ENCODE measurements at regions not wholly inside any gene's neighbourhood (a gene's known extent, or its start where the extent isn't known, plus 50 kb on each side); places are given as distances from the start of the nearest gene placed in this dataset.
"Not testable (repeated sequence)": the region's sequence is repeated elsewhere in the genome, so short reads cannot be mapped to it uniquely, and the experiment has no call there.

- POLR2A ChIA-PET: no interaction called here
These were observed 192.7 kb upstream of the STS start for GRCh38 chrX:6954836-6955235.

GRCh38 chrX:6946168-6946567 is 201.3 kb upstream of the STS start:
- H3K4me3 Mint-ChIP-seq: no peak overlapping the region
- no peak for DNase-seq
- no peak overlapping the region for H3K27ac Mint-ChIP-seq
- no peaks in the 10 kb centered on the region for H3K27me3 Mint-ChIP-seq
- POLR2A ChIA-PET: no interaction called here
- no peaks in the 10 kb centered on the region for H3K36me3 Mint-ChIP-seq
- CTCF ChIA-PET: no interaction called here
- no peaks in the 10 kb centered on the region for H3K9me3 Mint-ChIP-seq
- H3K4me1 Mint-ChIP-seq (ENCODE audit: low read depth): no peaks in the 10 kb centered on the region
- intact Hi-C loops (cut with micrococcal nuclease): no loop called here

More at GRCh38 chrX:6954836-6955235, 192.7 kb upstream of the STS start:
- DNase-seq: no peak
- Mint-ChIP-seq H3K9me3 (no peaks in the 10 kb centered on the region), H3K36me3 (no peaks in the 10 kb centered on the region), H3K4me3 (no peak overlapping the region), H3K4me1 (ENCODE audit: low read depth) (no peaks in the 10 kb centered on the region), H3K27me3 (no peaks in the 10 kb centered on the region), H3K27ac (no peak overlapping the region)
- CTCF ChIA-PET: no interaction called here
- intact Hi-C loops (cut with micrococcal nuclease): no loop called here

- Mint-ChIP-seq H3K4me3 (no peak overlapping the region), H3K4me1 (ENCODE audit: low read depth) (no peaks in the 10 kb centered on the region)
These were observed 206.5 kb upstream of the STS start for GRCh38 chrX:6941041-6941440.

GRCh38 chrX:6932942-6933341 is 214.6 kb upstream of the STS start:
- CTCF ChIA-PET; H3K9me3 Mint-ChIP-seq; intact Hi-C loops (cut with micrococcal nuclease); H3K36me3 Mint-ChIP-seq; H3K27ac Mint-ChIP-seq; H3K27me3 Mint-ChIP-seq; H3K4me1 Mint-ChIP-seq (ENCODE audit: low read depth); DNase-seq; POLR2A ChIA-PET; H3K4me3 Mint-ChIP-seq: not testable (repeated sequence)

More at GRCh38 chrX:6941041-6941440, 206.5 kb upstream of the STS start:
- ChIA-PET CTCF (no interaction called here), POLR2A (no interaction called here)
- H3K9me3 Mint-ChIP-seq: no peaks in the 10 kb centered on the region
- no peak for DNase-seq
- no peak overlapping the region for H3K27ac Mint-ChIP-seq
- intact Hi-C loops (cut with micrococcal nuclease): no loop called here
- H3K36me3 Mint-ChIP-seq: no peaks in the 10 kb centered on the region
- H3K27me3 Mint-ChIP-seq: no peaks in the 10 kb centered on the region

- no peaks in the 10 kb centered on the region for H3K36me3 Mint-ChIP-seq
- CTCF ChIA-PET: no interaction called here
- POLR2A ChIA-PET: no interaction called here
- no peaks in the 10 kb centered on the region for H3K4me1 Mint-ChIP-seq (ENCODE audit: low read depth)
- no peaks in the 10 kb centered on the region for H3K27me3 Mint-ChIP-seq
- DNase-seq: no peak
- H3K4me3 Mint-ChIP-seq: no peak overlapping the region
- intact Hi-C loops (cut with micrococcal nuclease): no loop called here
- no peaks in the 10 kb centered on the region for H3K9me3 Mint-ChIP-seq
- H3K27ac Mint-ChIP-seq: no peak overlapping the region
These were observed 217.1 kb upstream of the STS start for GRCh38 chrX:6930307-6930849.

GRCh38 chrX:6924443-6925077 is 223.0 kb upstream of the STS start:
- Mint-ChIP-seq H3K4me1 (ENCODE audit: low read depth) (no peaks in the 10 kb centered on the region), H3K27ac (no peak overlapping the region), H3K9me3 (no peaks in the 10 kb centered on the region), H3K4me3 (no peak overlapping the region), H3K27me3 (no peaks in the 10 kb centered on the region), H3K36me3 (no peaks in the 10 kb centered on the region)
- DNase-seq: no peak
- intact Hi-C loops (cut with micrococcal nuclease): no loop called here
- POLR2A ChIA-PET: no interaction called here
- CTCF ChIA-PET: no interaction called here

- Mint-ChIP-seq H3K27ac (no peak overlapping the region), H3K4me1 (ENCODE audit: low read depth) (no peaks in the 10 kb centered on the region), H3K9me3 (no peaks in the 10 kb centered on the region), H3K36me3 (no peaks in the 10 kb centered on the region), H3K4me3 (no peak overlapping the region), H3K27me3 (no peaks in the 10 kb centered on the region)
- intact Hi-C loops (cut with micrococcal nuclease): no loop called here
- ChIA-PET POLR2A (no interaction called here), CTCF (no interaction called here)
- no peak for DNase-seq
These were observed 229.8 kb upstream of the STS start for GRCh38 chrX:6917666-6918065.

- intact Hi-C loops (cut with micrococcal nuclease): no loop called here
- no peak for DNase-seq
- ChIA-PET POLR2A (no interaction called here), CTCF (no interaction called here)
- Mint-ChIP-seq H3K4me1 (ENCODE audit: low read depth) (no peaks in the 10 kb centered on the region), H3K36me3 (no peaks in the 10 kb centered on the region), H3K4me3 (no peak overlapping the region), H3K9me3 (no peaks in the 10 kb centered on the region), H3K27me3 (no peaks in the 10 kb centered on the region), H3K27ac (no peak overlapping the region)
These were observed 237.3 kb upstream of the STS start for GRCh38 chrX:6910218-6910617.

- Mint-ChIP-seq H3K4me3 (no peak overlapping the region), H3K9me3 (no peaks in the 10 kb centered on the region), H3K27ac (no peak overlapping the region), H3K4me1 (ENCODE audit: low read depth) (no peaks in the 10 kb centered on the region), H3K27me3 (no peaks in the 10 kb centered on the region), H3K36me3 (no peaks in the 10 kb centered on the region)
- DNase-seq: no peak
- ChIA-PET CTCF (no interaction called here), POLR2A (no interaction called here)
- intact Hi-C loops (cut with micrococcal nuclease): no loop called here
These were observed 238.1 kb upstream of the STS start for GRCh38 chrX:6909396-6909795.

GRCh38 chrX:6906608-6907007 is 240.9 kb upstream of the STS start:
- Mint-ChIP-seq H3K9me3 (no peaks in the 10 kb centered on the region), H3K27ac (no peak overlapping the region), H3K36me3 (no peaks in the 10 kb centered on the region), H3K27me3 (no peaks in the 10 kb centered on the region), H3K4me3 (no peak overlapping the region), H3K4me1 (ENCODE audit: low read depth) (no peaks in the 10 kb centered on the region)
- DNase-seq: no peak
- POLR2A ChIA-PET: no interaction called here
- CTCF ChIA-PET: no interaction called here
- intact Hi-C loops (cut with micrococcal nuclease): no loop called here

- Mint-ChIP-seq H3K4me1 (ENCODE audit: low read depth) (no peaks in the 10 kb centered on the region), H3K27ac (no peak overlapping the region), H3K36me3 (no peaks in the 10 kb centered on the region), H3K27me3 (no peaks in the 10 kb centered on the region), H3K4me3 (no peak overlapping the region), H3K9me3 (no peaks in the 10 kb centered on the region)
- intact Hi-C loops (cut with micrococcal nuclease): no loop called here
- CTCF ChIA-PET: no interaction called here
- no peak for DNase-seq
- POLR2A ChIA-PET: no interaction called here
These were observed 243.4 kb upstream of the STS start for GRCh38 chrX:6904156-6904555.

GRCh38 chrX:6898371-6898770 is 249.1 kb upstream of the STS start:
- intact Hi-C loops (cut with micrococcal nuclease): no loop called here
- no peak overlapping the region for H3K4me3 Mint-ChIP-seq
- no peak overlapping the region for H3K27ac Mint-ChIP-seq
- no peaks in the 10 kb centered on the region for H3K27me3 Mint-ChIP-seq
- H3K9me3 Mint-ChIP-seq: no peaks in the 10 kb centered on the region
- no peaks in the 10 kb centered on the region for H3K36me3 Mint-ChIP-seq
- no peak for DNase-seq
- ChIA-PET CTCF (no interaction called here), POLR2A (no interaction called here)
- H3K4me1 Mint-ChIP-seq (ENCODE audit: low read depth): no peaks in the 10 kb centered on the region

GRCh38 chrX:6891404-6891803 is 256.1 kb upstream of the STS start:
- H3K36me3 Mint-ChIP-seq: no peaks in the 10 kb centered on the region
- H3K27ac Mint-ChIP-seq: no peak overlapping the region
- H3K27me3 Mint-ChIP-seq: no peaks in the 10 kb centered on the region
- DNase-seq: no peak
- intact Hi-C loops (cut with micrococcal nuclease): no loop called here
- no peak overlapping the region for H3K4me3 Mint-ChIP-seq
- H3K4me1 Mint-ChIP-seq (ENCODE audit: low read depth): no peaks in the 10 kb centered on the region
- H3K9me3 Mint-ChIP-seq: no peaks in the 10 kb centered on the region
- POLR2A ChIA-PET: interaction anchor here (0.7 kb wide), 1 partner anchor 41 kb away, joined by 5 read pairs; no protein-coding TSS in a partner anchor
- CTCF ChIA-PET: no interaction called here
